Suprapubic skin (tissue), 4 donors: ENCODE measurements at regions not wholly inside any gene's neighbourhood (a gene's known extent, or its start where the extent isn't known, plus 50 kb on each side); places are given as distances from the start of the nearest gene placed in this dataset.
"Not testable (repeated sequence)": the region's sequence is repeated elsewhere in the genome, so short reads cannot be mapped to it uniquely, and the experiment has no call there.

Source experiments
- DNase-seq, 2 donors: peaks; one replicate each; pipeline ENCODE4 v3.0.0-alpha.2; 2019; ENCODE audit warnings: low spot score in 2 of 2
- H3K27ac ChIP-seq: fragments of 200-600 bp; sonication (generic); one replicate; pipeline ENCODE4 v1.5.1; 2019
- H3K27me3 ChIP-seq: fragments of 200-600 bp; sonication (generic); one replicate; pipeline ENCODE4 v1.5.1; 2019
- H3K36me3 ChIP-seq: fragments of 200-600 bp; sonication (generic); one replicate; pipeline ENCODE4 v1.5.1; 2019
- H3K4me1 ChIP-seq: fragments of 200-600 bp; sonication (generic); one replicate; pipeline ENCODE4 v1.5.1; 2019
- H3K4me3 ChIP-seq: fragments of 200-600 bp; sonication (generic); one replicate; pipeline ENCODE4 v1.5.1; 2019; ENCODE audit warnings: mild to moderate bottlenecking
- H3K9me3 ChIP-seq: fragments of 200-600 bp; sonication (generic); one replicate; pipeline ENCODE4 v1.5.1; 2019
- EP300 ChIP-seq: sonication (generic); formaldehyde crosslinking; IDR thresholded peaks from one replicate; pipeline ENCODE4 v1.6.1; 2017; ENCODE audit warnings: antibody characterized with exemption
- POLR2A ChIP-seq, 2 donors: fragments of 450-650 bp; IDR thresholded peaks; one replicate each; pipeline ENCODE4 v1.6.1; 2017; ENCODE audit warnings: antibody characterized with exemption in 2 of 2, mild to moderate bottlenecking in 2 of 2, moderate library complexity in 2 of 2
- POLR2AphosphoS5 ChIP-seq, 3 donors: sonication (generic); formaldehyde crosslinking; IDR thresholded peaks; one replicate each; pipeline ENCODE4 v1.6.1; 2017; ENCODE audit warnings: antibody characterized with exemption in 3 of 3
- WGBS: methylation state at CpG from one replicate; pipeline ENCODE4 v1.1.5; 2018; 5-methylcytosine and 5-hydroxymethylcytosine counted together
- TF ChIP-seq, protein P1 (sequence below), 2 donors: fragments of 200-600 bp in 1 of 2; fragments of 450-650 bp in 1 of 2; sonication (generic) in 1 of 2; IDR thresholded peaks; one replicate each; pipeline ENCODE4 v1.5.1; 2016 to 2019; ENCODE audit warnings: antibody characterized with exemption in 2 of 2, mild to moderate bottlenecking in 1 of 2, moderate library complexity in 1 of 2

GRCh38 chr17:22102177-22102576, 409.9 kb downstream of the KCNJ18 start:
- Histone ChIP-seq H3K36me3 (no peaks in the 10 kb centered on the region), H3K9me3 (no peaks in the 10 kb centered on the region), H3K27ac (no peak overlapping the region), H3K4me1 (no peaks in the 10 kb centered on the region), H3K4me3 (no peak overlapping the region), H3K27me3 (no peaks in the 10 kb centered on the region)
- no peak for TF ChIP-seq POLR2A (IDR thresholded peaks at IDR 0.05)
- TF ChIP-seq, protein P1, sequence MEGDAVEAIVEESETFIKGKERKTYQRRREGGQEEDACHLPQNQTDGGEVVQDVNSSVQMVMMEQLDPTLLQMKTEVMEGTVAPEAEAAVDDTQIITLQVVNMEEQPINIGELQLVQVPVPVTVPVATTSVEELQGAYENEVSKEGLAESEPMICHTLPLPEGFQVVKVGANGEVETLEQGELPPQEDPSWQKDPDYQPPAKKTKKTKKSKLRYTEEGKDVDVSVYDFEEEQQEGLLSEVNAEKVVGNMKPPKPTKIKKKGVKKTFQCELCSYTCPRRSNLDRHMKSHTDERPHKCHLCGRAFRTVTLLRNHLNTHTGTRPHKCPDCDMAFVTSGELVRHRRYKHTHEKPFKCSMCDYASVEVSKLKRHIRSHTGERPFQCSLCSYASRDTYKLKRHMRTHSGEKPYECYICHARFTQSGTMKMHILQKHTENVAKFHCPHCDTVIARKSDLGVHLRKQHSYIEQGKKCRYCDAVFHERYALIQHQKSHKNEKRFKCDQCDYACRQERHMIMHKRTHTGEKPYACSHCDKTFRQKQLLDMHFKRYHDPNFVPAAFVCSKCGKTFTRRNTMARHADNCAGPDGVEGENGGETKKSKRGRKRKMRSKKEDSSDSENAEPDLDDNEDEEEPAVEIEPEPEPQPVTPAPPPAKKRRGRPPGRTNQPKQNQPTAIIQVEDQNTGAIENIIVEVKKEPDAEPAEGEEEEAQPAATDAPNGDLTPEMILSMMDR (IDR thresholded peaks at IDR 0.05), result no peak
- no peak for TF ChIP-seq EP300
- no peak for TF ChIP-seq POLR2AphosphoS5 (IDR thresholded peaks at IDR 0.05)
- no peak for DNase-seq
- WGBS, result 84% methylated on average over 6 of the region's 6 CpGs

- not testable (repeated sequence) for DNase-seq, H3K9me3 ChIP-seq, H3K27ac ChIP-seq, H3K4me1 ChIP-seq, H3K27me3 ChIP-seq, H3K4me3 ChIP-seq, H3K36me3 ChIP-seq
- 28% methylated on average over 3 of the region's 3 CpGs for WGBS
Observed at GRCh38 chr17:22116720-22117119, 424.4 kb downstream of the KCNJ18 start.

DNA sequence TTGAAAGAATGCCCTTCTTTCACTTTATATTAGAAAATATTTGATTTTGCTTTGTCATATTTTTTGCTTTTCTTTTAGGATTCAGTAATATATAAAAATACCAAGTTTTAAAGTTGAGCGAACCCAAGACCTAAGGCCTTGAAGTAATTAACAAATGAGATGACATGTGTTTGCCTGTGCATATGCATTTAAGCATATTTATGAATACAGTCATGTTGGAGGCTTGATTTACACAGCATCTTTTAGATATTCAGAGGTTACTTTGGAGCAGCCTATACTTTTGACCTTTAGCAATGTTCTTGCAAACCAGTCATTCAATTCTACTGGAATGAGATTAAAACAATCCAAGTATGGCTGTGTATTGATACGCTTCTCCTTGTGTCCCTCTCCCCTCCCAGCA, 425.1 kb downstream of the KCNJ18 start:
- WGBS, result 78% methylated on average over 2 of the region's 2 CpGs
- not testable (repeated sequence) for H3K4me3 ChIP-seq, H3K36me3 ChIP-seq, H3K4me1 ChIP-seq, H3K27ac ChIP-seq, H3K27me3 ChIP-seq, H3K9me3 ChIP-seq, DNase-seq

GRCh38 chr17:22119016-22119415, 426.7 kb downstream of the KCNJ18 start:
- WGBS, result 84% methylated on average over 7 of the region's 7 CpGs
- H3K4me1 ChIP-seq, H3K36me3 ChIP-seq, DNase-seq, H3K4me3 ChIP-seq, H3K9me3 ChIP-seq, H3K27ac ChIP-seq, H3K27me3 ChIP-seq: not testable (repeated sequence)

DNA sequence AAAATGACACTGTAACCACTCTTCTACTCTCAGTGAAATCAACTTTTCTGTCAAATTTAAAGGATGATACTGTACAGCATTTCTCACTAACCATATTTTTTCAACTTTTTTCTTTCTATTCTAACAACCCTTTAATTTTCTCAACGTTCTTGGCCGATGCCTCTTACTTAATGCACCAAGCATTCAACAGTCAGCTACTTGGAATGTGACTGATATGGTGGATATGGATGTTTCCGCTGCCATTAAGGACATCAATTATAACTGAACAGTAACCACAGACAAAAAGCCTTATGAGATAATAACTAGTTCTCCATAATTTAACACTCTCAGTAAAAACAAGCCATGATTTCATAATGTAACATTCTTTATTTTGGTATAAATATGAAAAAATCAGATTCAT, 427.4 kb downstream of the KCNJ18 start:
- not testable (repeated sequence) for H3K4me3 ChIP-seq, DNase-seq, H3K27ac ChIP-seq, H3K9me3 ChIP-seq, H3K27me3 ChIP-seq, H3K4me1 ChIP-seq, H3K36me3 ChIP-seq
- WGBS, result 80% methylated on average over 3 of the region's 3 CpGs

DNA sequence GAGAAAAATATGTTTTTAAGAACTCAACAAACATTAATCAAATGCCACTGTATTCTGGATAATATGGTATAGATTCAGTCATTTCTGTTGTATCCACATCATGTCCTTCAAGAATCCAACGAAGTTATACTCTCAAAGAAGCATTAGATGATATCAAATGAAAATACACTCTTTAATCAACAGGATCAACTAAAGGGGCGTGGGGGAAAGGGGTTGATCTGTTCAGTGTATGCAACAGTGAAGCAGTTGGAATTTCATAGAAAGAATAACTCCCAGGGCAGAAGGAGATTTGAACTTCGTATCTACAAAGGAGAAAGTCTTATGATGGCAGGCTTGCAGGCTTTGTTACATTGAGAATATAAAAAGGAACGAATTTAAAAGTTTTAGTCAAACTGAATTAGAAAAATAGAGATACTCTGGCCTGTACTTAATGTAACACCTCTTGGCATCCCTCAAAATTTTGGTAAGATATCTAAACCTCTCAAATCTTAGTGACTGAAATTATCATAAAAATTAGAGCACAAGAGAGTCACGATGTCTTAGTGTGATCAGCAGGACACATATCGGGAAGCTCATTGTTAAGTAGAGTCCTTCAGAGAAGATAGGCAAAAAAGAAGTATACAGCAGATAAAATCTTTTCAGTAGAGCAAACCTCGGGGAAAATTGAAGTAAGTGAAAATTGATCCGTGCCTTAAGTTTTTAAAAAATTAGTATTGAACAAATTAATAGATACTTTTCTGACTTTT, 431.4 kb downstream of the KCNJ18 start:
- TF ChIP-seq, protein P1 (IDR thresholded peaks at IDR 0.05), result no peak
- TF ChIP-seq POLR2A (IDR thresholded peaks at IDR 0.05) (no peak), EP300 (no peak), POLR2AphosphoS5 (IDR thresholded peaks at IDR 0.05) (no peak)
- Histone ChIP-seq H3K4me1 (no peaks in the 10 kb centered on the region), H3K4me3 (no peak overlapping the region), H3K9me3 (peaks cover 6% of the 10 kb centered on the region), H3K27me3 (no peaks in the 10 kb centered on the region), H3K27ac (no peak overlapping the region), H3K36me3 (no peaks in the 10 kb centered on the region)
- DNase-seq, result no peak
- 40% methylated on average over 8 of the region's 8 CpGs for WGBS

GRCh38 chr17:22128171-22128570, 435.8 kb downstream of the KCNJ18 start:
- Histone ChIP-seq H3K4me1 (no peaks in the 10 kb centered on the region), H3K27me3 (no peaks in the 10 kb centered on the region), H3K9me3 (peaks cover 14% of the 10 kb centered on the region), H3K36me3 (no peaks in the 10 kb centered on the region), H3K27ac (no peak overlapping the region), H3K4me3 (no peak overlapping the region)
- 91% methylated on average over 1 of the region's 1 CpG for WGBS
- DNase-seq, result no peak
- TF ChIP-seq, protein P1 (IDR thresholded peaks at IDR 0.05), result no peak
- TF ChIP-seq POLR2AphosphoS5 (IDR thresholded peaks at IDR 0.05), result no peak
